Activated CD4-positive, alpha-beta memory T cell treated with anti-CD3 and anti-CD28 coated beads, Interleukin-2, amount 10 ng/mL, durations not matched to agents 7 days and 5 days (primary cell): ENCODE measurements at regions not wholly inside any gene's neighbourhood (a gene's known extent, or its start where the extent isn't known, plus 50 kb on each side); places are given as distances from the start of the nearest gene placed in this dataset.
"Not testable (repeated sequence)": the region's sequence is repeated elsewhere in the genome, so short reads cannot be mapped to it uniquely, and the experiment has no call there.

Source experiments
- CTCF ChIA-PET: fragments of 350-600 bp; sonication (Branson Sonifier 250); formaldehyde crosslinking; loops from one replicate; lab custom pipeline; 2021; ENCODE audit warnings: antibody characterized with exemption, inconsistent platforms; lab: Charles Lee
- POLR2A ChIA-PET: fragments of 350-600 bp; sonication (Branson Sonifier 250); formaldehyde crosslinking; loops from one replicate; lab custom pipeline; 2021; ENCODE audit warnings: antibody characterized with exemption; lab: Charles Lee
- DNase-seq: peaks from one replicate; pipeline ENCODE4 v3.0.0-alpha.2; 2020
- H3K27ac Mint-ChIP-seq: one replicate; pipeline ENCODE4 v1.8.0; 2021; ENCODE audit warnings: mild to moderate bottlenecking, mixed read lengths
- H3K27me3 Mint-ChIP-seq: one replicate; pipeline ENCODE4 v1.8.0; 2021; ENCODE audit warnings: mixed read lengths
- H3K36me3 Mint-ChIP-seq: one replicate; pipeline ENCODE4 v1.8.0; 2021; ENCODE audit warnings: low read depth, mixed read lengths
- H3K4me1 Mint-ChIP-seq: one replicate; pipeline ENCODE4 v1.8.0; 2021; ENCODE audit warnings: mixed read lengths
- H3K4me3 Mint-ChIP-seq: one replicate; pipeline ENCODE4 v1.8.0; 2021; ENCODE audit warnings: mild to moderate bottlenecking, mixed read lengths
- H3K9me3 Mint-ChIP-seq: one replicate; pipeline ENCODE4 v1.8.0; 2021; ENCODE audit warnings: mixed read lengths

DNA sequence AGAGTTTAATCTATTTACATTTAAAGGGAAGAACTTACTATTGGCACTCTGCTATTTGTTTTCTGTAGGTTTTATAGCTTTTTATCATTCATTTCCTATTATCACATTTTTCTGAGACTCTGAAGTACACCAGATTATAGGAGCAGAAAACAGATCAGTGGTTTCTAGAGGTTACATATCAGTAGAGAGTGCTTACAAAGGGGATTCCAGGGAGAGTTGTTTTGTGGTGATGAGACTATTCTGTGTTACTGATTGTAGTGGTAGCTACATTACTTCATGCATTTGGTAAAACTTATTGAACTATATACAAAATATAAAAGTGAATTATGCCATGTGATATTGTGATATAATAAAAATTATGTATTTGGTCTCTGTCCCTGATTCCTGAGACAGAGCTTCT is 259.2 kb downstream of the SPATA31A6 start:
- POLR2A ChIA-PET, DNase-seq, H3K27me3 Mint-ChIP-seq, H3K36me3 Mint-ChIP-seq, H3K9me3 Mint-ChIP-seq, H3K4me3 Mint-ChIP-seq, H3K4me1 Mint-ChIP-seq, CTCF ChIA-PET, H3K27ac Mint-ChIP-seq: not testable (repeated sequence)

DNA sequence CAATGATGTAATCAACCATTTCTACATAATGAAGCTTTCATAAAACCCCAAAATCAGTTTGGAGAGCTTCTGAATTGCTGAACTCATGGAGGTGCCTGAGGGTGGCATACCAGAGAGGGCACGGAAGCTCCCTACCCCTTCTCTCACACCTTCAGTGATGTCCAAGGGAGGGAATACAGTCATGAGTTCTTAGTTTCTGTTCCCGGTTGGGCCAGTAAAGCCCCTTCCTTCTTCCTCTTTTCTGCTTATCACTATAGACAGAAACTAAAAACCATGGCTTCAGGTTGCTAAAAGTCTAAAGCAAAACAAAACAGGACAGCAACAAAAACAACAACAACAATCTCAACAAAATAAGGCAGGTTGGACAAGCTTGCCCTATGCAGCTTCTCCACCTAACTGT is 260.0 kb downstream of the SPATA31A6 start:
- CTCF ChIA-PET, POLR2A ChIA-PET, H3K27ac Mint-ChIP-seq, H3K4me3 Mint-ChIP-seq, H3K36me3 Mint-ChIP-seq, H3K9me3 Mint-ChIP-seq, H3K27me3 Mint-ChIP-seq, H3K4me1 Mint-ChIP-seq, DNase-seq: not testable (repeated sequence)

DNA sequence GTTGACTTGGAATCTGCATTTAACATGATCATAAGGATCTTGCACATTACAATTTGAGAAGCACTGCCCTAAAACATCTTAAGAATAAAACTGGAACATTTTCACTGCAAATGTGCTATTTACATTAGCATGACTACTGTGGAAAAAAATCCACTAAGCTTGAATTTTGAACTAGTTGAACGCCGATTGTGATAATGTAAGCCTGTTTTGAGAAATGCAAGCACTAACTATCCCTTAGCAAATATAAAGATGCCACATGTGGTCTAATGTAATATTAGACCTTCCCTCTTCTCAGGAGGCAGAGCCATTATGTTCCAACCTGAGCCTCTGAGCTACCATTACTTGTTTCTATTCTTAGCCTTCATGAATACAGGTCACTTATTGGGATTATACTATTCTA is 278.0 kb downstream of the SPATA31A6 start:
- H3K36me3 Mint-ChIP-seq, CTCF ChIA-PET: not testable (repeated sequence)

DNA sequence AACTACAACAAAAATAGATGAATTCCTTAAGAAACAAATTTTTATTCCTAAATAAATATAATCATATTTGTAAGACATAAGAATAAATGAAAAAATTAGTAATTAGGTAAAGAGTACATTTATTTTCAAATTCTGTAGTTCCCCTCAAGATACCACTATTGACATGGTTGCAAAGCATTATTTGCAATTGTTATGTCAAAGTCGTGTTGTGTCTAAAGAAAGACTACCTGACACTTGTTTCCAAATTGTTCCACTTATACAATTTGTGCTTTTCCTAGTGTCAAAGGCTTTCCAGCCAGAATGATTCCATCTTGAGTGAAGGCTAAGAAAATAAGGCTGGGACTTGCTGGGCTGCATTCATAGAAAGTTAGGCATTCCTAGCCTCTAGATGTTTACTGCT is 278.4 kb downstream of the SPATA31A6 start:
- CTCF ChIA-PET, H3K9me3 Mint-ChIP-seq, H3K27me3 Mint-ChIP-seq, H3K4me3 Mint-ChIP-seq, DNase-seq, H3K27ac Mint-ChIP-seq, H3K36me3 Mint-ChIP-seq, H3K4me1 Mint-ChIP-seq, POLR2A ChIA-PET: not testable (repeated sequence)

More for the DNA sequence above, 278.0 kb downstream of the SPATA31A6 start:
- POLR2A ChIA-PET, H3K27ac Mint-ChIP-seq, H3K27me3 Mint-ChIP-seq, DNase-seq, H3K4me3 Mint-ChIP-seq, H3K4me1 Mint-ChIP-seq, H3K9me3 Mint-ChIP-seq: not testable (repeated sequence)

DNA sequence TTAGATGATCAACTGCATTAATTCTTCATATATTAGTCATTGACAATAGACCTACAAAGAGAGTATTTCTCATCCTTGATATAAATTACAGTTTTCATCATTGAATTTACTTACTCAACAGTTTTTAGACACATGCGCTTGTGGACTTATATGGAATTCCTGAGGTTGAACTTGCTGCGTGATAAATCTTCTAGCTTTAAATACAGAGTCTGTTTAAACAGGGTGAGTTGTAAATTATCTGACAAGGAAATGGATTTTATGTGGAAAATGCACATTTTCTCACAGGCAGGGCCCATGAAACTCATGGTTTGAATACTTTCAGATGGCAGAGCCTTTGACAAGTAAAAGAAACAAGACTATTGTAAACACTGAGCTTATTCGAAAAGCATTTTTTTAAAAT is 280.5 kb downstream of the SPATA31A6 start:
- H3K27me3 Mint-ChIP-seq, H3K4me1 Mint-ChIP-seq, H3K9me3 Mint-ChIP-seq, POLR2A ChIA-PET, CTCF ChIA-PET, H3K36me3 Mint-ChIP-seq, DNase-seq, H3K4me3 Mint-ChIP-seq, H3K27ac Mint-ChIP-seq: not testable (repeated sequence)

DNA sequence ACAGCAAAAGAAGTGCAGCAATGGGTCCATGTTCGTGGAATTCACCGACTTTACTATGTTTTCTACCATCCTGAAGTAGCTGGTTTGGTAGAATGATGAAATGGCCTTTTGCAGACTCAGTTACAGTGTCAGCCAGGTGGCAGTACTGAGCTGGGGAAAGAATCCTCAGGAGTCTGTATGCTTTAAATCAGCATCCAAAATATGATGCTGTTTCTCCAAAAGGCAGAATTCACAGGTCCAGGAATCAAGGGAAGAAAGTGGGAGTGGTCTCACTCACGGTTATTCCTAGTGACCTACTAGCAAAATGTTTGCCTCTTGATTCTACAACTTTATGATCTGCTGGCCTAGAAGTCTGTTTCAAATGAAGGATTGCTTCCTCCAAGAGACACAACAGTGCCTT is 287.1 kb downstream of the SPATA31A6 start:
- H3K27me3 Mint-ChIP-seq, H3K36me3 Mint-ChIP-seq, H3K4me1 Mint-ChIP-seq, POLR2A ChIA-PET, H3K4me3 Mint-ChIP-seq, DNase-seq, H3K27ac Mint-ChIP-seq, H3K9me3 Mint-ChIP-seq, CTCF ChIA-PET: not testable (repeated sequence)

DNA sequence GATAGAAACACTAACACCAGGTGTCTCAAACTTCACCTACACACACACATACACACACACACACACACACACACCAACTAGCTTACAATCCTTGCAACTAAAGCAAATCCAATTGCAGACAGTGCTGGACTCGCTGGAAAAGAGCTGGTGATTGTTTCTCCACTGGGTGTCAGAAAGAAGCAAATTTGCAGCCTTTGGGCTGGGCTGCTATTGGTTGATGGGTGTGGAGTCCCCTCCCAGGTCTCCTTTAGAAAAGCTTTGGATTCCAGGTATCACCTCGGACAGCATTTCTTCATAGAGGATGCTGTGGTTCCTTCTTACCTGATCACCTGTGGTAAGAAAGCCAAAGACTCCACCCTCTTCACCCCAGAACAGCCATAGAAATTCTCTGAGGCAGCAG is 307.5 kb downstream of the SPATA31A6 start:
- H3K9me3 Mint-ChIP-seq, H3K27ac Mint-ChIP-seq, H3K4me1 Mint-ChIP-seq, POLR2A ChIA-PET, DNase-seq, CTCF ChIA-PET, H3K27me3 Mint-ChIP-seq, H3K36me3 Mint-ChIP-seq, H3K4me3 Mint-ChIP-seq: not testable (repeated sequence)

DNA sequence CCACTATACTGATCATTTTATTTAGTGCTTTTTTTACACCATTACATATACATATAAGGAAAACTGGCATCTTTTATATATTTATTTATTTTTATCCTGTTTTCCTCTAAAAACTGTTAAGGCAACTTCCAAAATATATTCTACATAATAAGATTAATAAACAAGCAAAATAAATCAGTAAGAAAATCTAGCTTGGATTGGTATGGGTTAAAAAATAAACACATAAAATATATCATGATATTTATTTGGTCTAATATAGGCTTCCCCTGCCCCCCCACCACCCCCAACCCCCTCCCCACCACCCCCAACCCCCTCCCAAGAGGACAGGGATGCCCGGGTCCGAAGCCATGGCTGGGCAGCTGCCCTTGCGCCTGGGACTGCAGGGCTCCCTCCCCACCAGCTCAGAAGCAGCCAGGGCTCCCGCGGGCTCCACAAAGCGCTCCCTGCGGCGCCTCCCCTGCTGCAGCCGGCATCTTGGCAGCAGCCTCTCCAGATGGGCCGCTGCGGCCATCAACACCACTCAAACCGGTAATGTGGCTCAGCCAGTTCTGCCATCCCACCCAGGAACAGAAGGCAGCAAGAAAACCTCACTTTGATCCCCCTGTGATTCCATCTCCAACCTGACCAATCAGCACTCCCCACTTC is 319.3 kb downstream of the SPATA31A6 start:
- H3K4me3 Mint-ChIP-seq, H3K9me3 Mint-ChIP-seq, CTCF ChIA-PET: not testable (repeated sequence)

DNA sequence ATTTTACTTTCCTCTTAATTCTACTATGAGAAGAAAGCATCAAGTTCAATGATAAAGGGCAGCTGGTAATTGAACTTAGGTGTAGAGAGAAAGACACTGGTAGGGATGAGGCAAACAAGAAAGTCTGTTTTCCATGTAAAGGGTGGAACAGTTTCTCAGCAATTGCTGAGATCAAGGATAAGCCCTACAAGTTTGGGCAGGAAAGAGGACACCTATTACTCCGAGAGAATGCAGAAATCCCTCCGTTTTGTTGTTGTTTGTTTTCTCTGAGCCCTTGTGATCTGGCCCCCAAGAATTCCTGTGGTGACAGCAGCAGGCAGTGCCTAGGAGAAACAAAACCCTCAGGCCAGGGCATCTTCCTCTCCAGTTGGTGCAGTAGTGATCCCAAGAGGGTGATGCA is 324.7 kb downstream of the SPATA31A6 start:
- H3K27me3 Mint-ChIP-seq, DNase-seq, H3K9me3 Mint-ChIP-seq, H3K27ac Mint-ChIP-seq, H3K4me3 Mint-ChIP-seq, CTCF ChIA-PET, H3K4me1 Mint-ChIP-seq, H3K36me3 Mint-ChIP-seq, POLR2A ChIA-PET: not testable (repeated sequence)

More for the DNA sequence above, 319.3 kb downstream of the SPATA31A6 start:
- H3K27me3 Mint-ChIP-seq, H3K36me3 Mint-ChIP-seq, H3K27ac Mint-ChIP-seq, DNase-seq, H3K4me1 Mint-ChIP-seq, POLR2A ChIA-PET: not testable (repeated sequence)

DNA sequence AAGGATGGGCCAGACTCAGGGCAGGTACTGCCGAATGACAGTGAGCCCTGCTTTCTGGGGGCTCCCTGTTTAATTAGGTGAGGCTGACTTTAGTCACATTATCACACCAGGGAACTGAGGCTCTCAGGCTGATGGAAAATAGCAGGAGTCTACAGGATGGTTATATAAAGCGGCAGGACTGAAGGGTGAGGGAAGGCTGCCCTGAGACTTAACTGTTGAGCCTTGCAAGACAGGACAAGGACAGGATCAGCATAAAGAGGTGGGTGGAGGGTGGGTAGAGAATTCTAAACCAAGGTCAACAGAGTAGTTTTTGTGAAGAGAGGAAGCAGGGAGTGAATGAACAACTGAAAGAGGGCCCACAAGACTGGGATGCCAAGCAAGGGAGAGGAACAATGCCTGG is 330.1 kb downstream of the SPATA31A6 start:
- H3K36me3 Mint-ChIP-seq, H3K27me3 Mint-ChIP-seq, H3K4me3 Mint-ChIP-seq, CTCF ChIA-PET, POLR2A ChIA-PET, H3K9me3 Mint-ChIP-seq, H3K27ac Mint-ChIP-seq, DNase-seq, H3K4me1 Mint-ChIP-seq: not testable (repeated sequence)

DNA sequence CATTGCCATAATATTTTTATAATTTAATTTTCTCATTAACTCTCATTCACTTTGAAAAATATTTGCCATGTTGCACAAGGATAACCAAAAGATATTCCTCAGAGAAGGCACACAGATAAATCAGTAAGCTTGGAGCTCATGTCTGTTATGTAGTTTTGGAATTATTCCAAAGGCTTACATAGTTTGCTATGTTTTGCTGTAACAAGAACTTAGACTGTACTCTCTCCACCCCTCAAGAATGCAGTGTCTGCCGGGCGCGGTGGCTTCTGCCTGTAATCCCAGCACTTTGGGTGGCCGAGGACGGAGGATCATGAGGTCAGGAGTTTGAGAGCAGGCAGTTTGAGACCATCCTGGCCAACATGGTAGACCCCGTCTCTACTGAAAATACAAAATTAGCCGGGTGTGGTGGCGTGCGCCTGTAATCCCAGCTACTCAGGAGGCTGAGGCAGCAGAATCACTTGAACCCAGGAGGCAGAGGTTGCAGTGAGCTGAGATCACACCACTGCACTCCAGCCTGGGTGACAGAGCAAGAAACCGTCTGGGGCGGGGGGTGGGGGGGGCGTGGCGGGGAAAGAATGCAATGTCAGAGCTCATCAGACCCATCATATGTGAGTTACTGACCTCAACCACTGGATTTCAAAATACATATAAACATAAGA is 351.0 kb downstream of the SPATA31A6 start:
- H3K4me1 Mint-ChIP-seq, H3K4me3 Mint-ChIP-seq, H3K27ac Mint-ChIP-seq, H3K9me3 Mint-ChIP-seq, DNase-seq, CTCF ChIA-PET, POLR2A ChIA-PET, H3K36me3 Mint-ChIP-seq, H3K27me3 Mint-ChIP-seq: not testable (repeated sequence)

DNA sequence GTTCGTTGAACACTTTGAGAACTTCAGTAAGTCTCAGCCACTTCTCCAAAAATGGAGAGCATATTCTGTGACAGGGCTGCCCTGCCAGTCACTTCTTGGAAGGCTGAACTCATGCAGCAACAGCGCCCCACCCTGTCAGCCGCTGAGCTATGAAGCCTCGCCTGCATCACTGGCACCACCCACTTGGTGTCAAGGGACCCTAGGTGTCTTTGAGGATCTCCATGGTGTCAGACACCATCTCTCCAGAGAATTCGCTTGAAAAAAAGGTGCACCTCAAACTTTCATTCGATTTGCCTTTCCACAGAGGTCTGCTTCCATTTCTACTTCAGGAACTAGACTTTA is 351.5 kb downstream of the SPATA31A6 start:
- H3K4me3 Mint-ChIP-seq, H3K27me3 Mint-ChIP-seq, H3K4me1 Mint-ChIP-seq, CTCF ChIA-PET, H3K27ac Mint-ChIP-seq, H3K36me3 Mint-ChIP-seq, POLR2A ChIA-PET, H3K9me3 Mint-ChIP-seq: not testable (repeated sequence)
- peak; percentile 44 for DNase-seq

DNA sequence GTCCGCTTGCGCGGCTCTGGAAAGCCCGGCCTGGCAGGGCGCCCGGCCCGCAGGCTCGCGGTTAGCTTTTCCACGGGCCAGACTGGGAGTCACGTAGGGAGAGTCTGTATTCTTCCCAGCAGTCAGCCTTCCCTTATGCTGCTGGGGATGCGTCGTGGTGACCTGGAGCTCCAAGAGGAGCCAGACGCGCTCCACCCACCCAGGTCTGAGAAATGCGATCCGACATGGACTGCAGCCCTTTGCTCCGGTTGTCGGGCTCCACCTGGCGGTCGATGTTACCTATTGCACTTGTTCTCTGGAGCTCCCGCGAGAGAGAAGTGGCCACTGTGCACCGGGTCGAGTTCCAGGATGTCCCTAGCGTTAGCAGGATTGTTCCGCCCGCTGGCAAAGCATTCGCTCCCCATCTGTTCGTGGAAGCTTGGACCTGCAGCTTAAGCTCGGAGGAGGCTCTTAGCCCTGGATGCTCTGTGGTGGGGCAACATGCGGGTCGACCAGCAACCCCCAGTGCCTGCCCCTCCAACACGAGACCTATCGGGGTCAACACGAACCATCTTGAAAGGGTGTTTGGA is 367.4 kb downstream of the SPATA31A6 start:
- H3K27ac Mint-ChIP-seq, H3K36me3 Mint-ChIP-seq, POLR2A ChIA-PET, H3K27me3 Mint-ChIP-seq, H3K4me1 Mint-ChIP-seq, H3K4me3 Mint-ChIP-seq, H3K9me3 Mint-ChIP-seq, CTCF ChIA-PET: not testable (repeated sequence)
- DNase-seq = peak; percentile 14

DNA sequence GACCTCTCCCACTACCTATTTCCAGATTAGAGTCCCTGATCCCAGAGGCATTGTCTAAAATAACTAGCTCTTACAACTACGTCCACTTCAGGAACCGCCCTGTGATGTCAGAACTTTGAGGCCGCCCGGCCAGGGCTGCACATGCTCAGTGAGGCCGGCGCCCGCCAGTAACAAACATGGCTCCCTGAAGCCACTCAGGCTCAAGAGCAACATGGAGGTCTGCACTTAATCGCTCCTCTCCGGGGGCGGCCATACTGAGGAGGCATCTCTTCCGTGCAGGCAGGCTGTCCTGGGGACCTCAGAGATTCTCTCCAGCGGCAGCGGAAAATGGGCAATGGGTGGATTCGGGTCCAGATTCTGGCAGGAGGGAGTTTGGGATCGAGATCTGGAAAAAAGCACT is 385.1 kb downstream of the SPATA31A6 start:
- CTCF ChIA-PET, H3K27me3 Mint-ChIP-seq, DNase-seq, H3K27ac Mint-ChIP-seq, POLR2A ChIA-PET, H3K9me3 Mint-ChIP-seq, H3K4me1 Mint-ChIP-seq, H3K4me3 Mint-ChIP-seq, H3K36me3 Mint-ChIP-seq: not testable (repeated sequence)
